ENCODE measurements at regions not wholly inside any gene's neighbourhood (a gene's known extent, or its start where the extent isn't known, plus 50 kb on each side); places are given as distances from the start of the nearest gene placed in this dataset.
A peak's percentile ranks its signal among the peaks of the same experiment; 100 is the strongest.

GRCh38 chr6:137415127-137415833 is 78.9 kb downstream of the OLIG3 start:
- H3K9me3 ChIP-seq (replicated peaks; ENCODE audit: control insufficient read depth, insufficient read depth, low read length), result no peaks in the 10 kb centered on the region
- peak overlapping the region; percentile 93 for H3K4me2 ChIP-seq (ENCODE audit: control insufficient read depth, insufficient read depth)
- intact Hi-C loops (cut with micrococcal nuclease; ENCODE audit: unreplicated experiment), result loop anchor here (1.0 to 5.0 kb wide), 4 partner anchors 72 to 339 kb away; no protein-coding TSS in a partner anchor
- H3K27me3 ChIP-seq (replicated peaks in 1 of 2; ENCODE audit: control insufficient read depth in 2 of 2, insufficient read depth in 2 of 2, low read length in 1 of 2), result peaks cover 0 to 3% of the 10 kb centered on the region in 2 experiments; a peak in 1 of 4 replicates
- peaks cover 4% of the 10 kb centered on the region for H3K4me1 ChIP-seq (ENCODE audit: control insufficient read depth, insufficient read depth, low read length)
- POLR2A ChIA-PET, result interaction anchor here (0.7 kb wide), 1 partner anchor 167 kb away, joined by 9 read pairs; no protein-coding TSS in a partner anchor
- H3K4me3 ChIP-seq, result peak overlapping the region; percentile 62
- SMC1A ChIA-PET (ENCODE audit: uncharacterized antibody, unreplicated experiment), result interaction anchor here (0.6 to 5.7 kb wide), 27 partner anchors 8 to 339 kb away, joined by 3 to 49 read pairs (median 4); no protein-coding TSS in a partner anchor
- DNase-seq (ENCODE audit: low read depth, low spot score) (no peak), ATAC-seq (peak; percentile 99), FAIRE-seq (peak; percentile 87)
- in situ Hi-C loops (cut with MboI), result loop anchor here (5.0 kb wide), 1 partner anchor 333 kb away; no protein-coding TSS in a partner anchor
- H4K20me1 ChIP-seq (ENCODE audit: control insufficient read depth, insufficient read depth), result no peaks in the 10 kb centered on the region
- CTCF ChIA-PET, result interaction anchor here (0.6 to 6.8 kb wide), 40 partner anchors 9 to 453 kb away, joined by 3 to 77 read pairs (median 4); no protein-coding TSS in a partner anchor
- peak overlapping the region; percentile 99 for H2AFZ ChIP-seq (ENCODE audit: control insufficient read depth, low read depth, low read length)
- H3K36me3 ChIP-seq (ENCODE audit: control insufficient read depth in 2 of 2, insufficient read depth in 2 of 2, low read length in 1 of 2), result no peaks in the 10 kb centered on the region
- 10% methylated on average over 25 of the region's 25 CpGs for WGBS (ENCODE audit: insufficient coverage, insufficient replicate concordance, low lambda C conversion rate, missing lambda C conversion rate)
- H3K79me2 ChIP-seq (ENCODE audit: control insufficient read depth, insufficient read depth, low read length), result no peaks in the 10 kb centered on the region
- no TSS peak for BruUV-seq (replicated peaks)
- no peak overlapping the region for H3K27ac ChIP-seq (ENCODE audit: control insufficient read depth, insufficient read depth)
- RAD21 ChIA-PET (ENCODE audit: unreplicated experiment), result interaction anchor here (0.6 to 2.5 kb wide), 18 partner anchors 24 to 560 kb away, joined by 3 to 14 read pairs (median 4); no protein-coding TSS in a partner anchor
- peak overlapping the region; percentile 59 for H3K9ac ChIP-seq (ENCODE audit: control insufficient read depth, insufficient read depth, low read length)
- TF ChIP-seq, protein P1, sequence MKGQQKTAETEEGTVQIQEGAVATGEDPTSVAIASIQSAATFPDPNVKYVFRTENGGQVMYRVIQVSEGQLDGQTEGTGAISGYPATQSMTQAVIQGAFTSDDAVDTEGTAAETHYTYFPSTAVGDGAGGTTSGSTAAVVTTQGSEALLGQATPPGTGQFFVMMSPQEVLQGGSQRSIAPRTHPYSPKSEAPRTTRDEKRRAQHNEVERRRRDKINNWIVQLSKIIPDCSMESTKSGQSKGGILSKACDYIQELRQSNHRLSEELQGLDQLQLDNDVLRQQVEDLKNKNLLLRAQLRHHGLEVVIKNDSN (IDR thresholded peaks at IDR 0.05; ENCODE audit: borderline replicate concordance, extremely low read length, insufficient read depth, low read depth, low read length), result no peak
- TF ChIP-seq JUND (IDR thresholded peaks at IDR 0.05; ENCODE audit: low read depth, low read length) (no peak), GATAD2B (conservative IDR thresholded peaks at IDR 0.05; ENCODE audit: low read depth) (peak; percentile 48; the same call in 1 of the 2 replicates), CREM (IDR thresholded peaks at IDR 0.05; ENCODE audit: low read depth) (no peak), EZH2 (IDR thresholded peaks at IDR 0.05; ENCODE audit: borderline replicate concordance, control insufficient read depth, low read depth, low read length) (no peak), ASH2L (IDR thresholded peaks at IDR 0.05; ENCODE audit: borderline replicate concordance, low read depth) (no peak), E2F8 (IDR thresholded peaks at IDR 0.05; ENCODE audit: low read depth, partially characterized antibody) (no peak), MTA3 (IDR thresholded peaks at IDR 0.05; ENCODE audit: borderline replicate concordance, low read length) (no peak), FOXK2 (IDR thresholded peaks at IDR 0.05) (no peak), CEBPZ (IDR thresholded peaks at IDR 0.05; ENCODE audit: low read depth, low read length) (no peak), JUNB (IDR thresholded peaks at IDR 0.05) (no peak), ZNF274 (IDR thresholded peaks at IDR 0.05; ENCODE audit: insufficient read depth, insufficient read length) (no peak)
- TF ChIP-seq, protein P2, sequence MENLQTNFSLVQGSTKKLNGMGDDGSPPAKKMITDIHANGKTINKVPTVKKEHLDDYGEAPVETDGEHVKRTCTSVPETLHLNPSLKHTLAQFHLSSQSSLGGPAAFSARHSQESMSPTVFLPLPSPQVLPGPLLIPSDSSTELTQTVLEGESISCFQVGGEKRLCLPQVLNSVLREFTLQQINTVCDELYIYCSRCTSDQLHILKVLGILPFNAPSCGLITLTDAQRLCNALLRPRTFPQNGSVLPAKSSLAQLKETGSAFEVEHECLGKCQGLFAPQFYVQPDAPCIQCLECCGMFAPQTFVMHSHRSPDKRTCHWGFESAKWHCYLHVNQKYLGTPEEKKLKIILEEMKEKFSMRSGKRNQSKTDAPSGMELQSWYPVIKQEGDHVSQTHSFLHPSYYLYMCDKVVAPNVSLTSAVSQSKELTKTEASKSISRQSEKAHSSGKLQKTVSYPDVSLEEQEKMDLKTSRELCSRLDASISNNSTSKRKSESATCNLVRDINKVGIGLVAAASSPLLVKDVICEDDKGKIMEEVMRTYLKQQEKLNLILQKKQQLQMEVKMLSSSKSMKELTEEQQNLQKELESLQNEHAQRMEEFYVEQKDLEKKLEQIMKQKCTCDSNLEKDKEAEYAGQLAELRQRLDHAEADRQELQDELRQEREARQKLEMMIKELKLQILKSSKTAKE (IDR thresholded peaks at IDR 0.05; ENCODE audit: low read depth, poor library complexity, severe bottlenecking), result peak; percentile 61

Data from GM12878 (cell line).